GM23338 (cell line): ENCODE measurements at regions not wholly inside any gene's neighbourhood (a gene's known extent, or its start where the extent isn't known, plus 50 kb on each side); places are given as distances from the start of the nearest gene placed in this dataset.

Experiments used
- ATAC-seq: fragments of 200-7000 bp; cut with Tn5 transposase; 3 replicates; pipeline ENCODE4 v1.9.1; 2020
- DNase-seq: peaks from one replicate; pipeline ENCODE4 v3.0.0-alpha.2; 2015; ENCODE audit warnings: low spot score
- H2AFZ ChIP-seq: fragments of 200-600 bp; sonication (generic); 2 replicates; pipeline ENCODE4 v1.8.0; 2016; ENCODE audit warnings: antibody characterized with exemption, mild to moderate bottlenecking, moderate library complexity
- H3F3A ChIP-seq: fragments of 200-600 bp; sonication (generic); replicated peaks from 2 replicates; pipeline ENCODE4 v1.8.0; 2017; ENCODE audit warnings: antibody characterized with exemption, mixed run types, low read depth
- H3K27ac ChIP-seq: fragments of 200-600 bp; sonication (generic); 2 replicates; pipeline ENCODE4 v1.6.1; 2016; ENCODE audit warnings: low read depth
- H3K27me3 ChIP-seq: fragments of 200-600 bp; sonication (generic); 2 replicates; pipeline ENCODE4 v1.8.0; 2016; ENCODE audit warnings: mild to moderate bottlenecking, mixed run types, moderate library complexity; ENCODE audit not compliant: insufficient read depth
- H3K36me3 ChIP-seq: fragments of 200-600 bp; sonication (generic); 2 replicates; pipeline ENCODE4 v1.8.0; 2016; ENCODE audit warnings: mild to moderate bottlenecking; ENCODE audit not compliant: insufficient read depth
- H3K4me1 ChIP-seq: fragments of 200-600 bp; sonication (generic); 2 replicates; pipeline ENCODE4 v1.8.0; 2016; ENCODE audit warnings: mild to moderate bottlenecking, moderate library complexity; ENCODE audit not compliant: insufficient read depth
- H3K4me2 ChIP-seq: fragments of 200-600 bp; sonication (generic); 2 replicates; pipeline ENCODE4 v1.7.1; 2017; ENCODE audit warnings: mixed run types
- H3K4me3 ChIP-seq: fragments of 200-600 bp; sonication (generic); 2 replicates; pipeline ENCODE4 v1.6.1; 2016; ENCODE audit warnings: mixed run types
- H3K79me2 ChIP-seq: fragments of 200-600 bp; sonication (generic); replicated peaks from 2 replicates; pipeline ENCODE4 v1.8.0; 2017; ENCODE audit warnings: mild to moderate bottlenecking; ENCODE audit not compliant: insufficient read depth
- H3K9me2 ChIP-seq: fragments of 200-600 bp; sonication (generic); 2 replicates; pipeline ENCODE4 v1.8.0; 2017; ENCODE audit not compliant: insufficient read depth
- H4K20me1 ChIP-seq: fragments of 200-600 bp; sonication (generic); replicated peaks from 2 replicates; pipeline ENCODE4 v1.8.0; 2017; ENCODE audit warnings: mild to moderate bottlenecking; ENCODE audit not compliant: insufficient read depth
- H3K27ac Mint-ChIP-seq: 2 replicates; pipeline ENCODE4 v1.8.0; 2020; ENCODE audit warnings: inconsistent platforms, mild to moderate bottlenecking, moderate library complexity, mixed read lengths
- H3K27me3 Mint-ChIP-seq: 3 replicates; pipeline ENCODE4 v1.8.0; 2022; ENCODE audit warnings: low read depth, mild to moderate bottlenecking, moderate library complexity, mixed read lengths, inconsistent platforms; ENCODE audit not compliant: insufficient read depth, poor library complexity
- H3K36me3 Mint-ChIP-seq: 3 replicates; pipeline ENCODE4 v1.8.0; 2021; ENCODE audit warnings: low read depth, mild to moderate bottlenecking, inconsistent platforms, moderate library complexity, mixed read lengths
- H3K4me1 Mint-ChIP-seq: 3 replicates; pipeline ENCODE4 v1.8.0; 2020; ENCODE audit warnings: mild to moderate bottlenecking, inconsistent platforms, mixed read lengths
- H3K4me3 Mint-ChIP-seq: 3 replicates; pipeline ENCODE4 v1.8.0; 2021; ENCODE audit warnings: moderate library complexity, mild to moderate bottlenecking, inconsistent platforms, mixed read lengths
- H3K9me3 Mint-ChIP-seq: 3 replicates; pipeline ENCODE4 v1.8.0; 2020; ENCODE audit warnings: moderate library complexity, mild to moderate bottlenecking, inconsistent platforms, mixed read lengths
- CREB1 ChIP-seq: fragments of 250-450 bp; sonication (Bioruptor Pico); IDR thresholded peaks from 2 replicates; pipeline ENCODE4 v1.5.0; 2020; ENCODE audit warnings: low read depth, mild to moderate bottlenecking, moderate library complexity
- CTCF ChIP-seq, 2 experiments: fragments of 200-600 bp in 1 of 2; sonication (generic) in 1 of 2; conservative IDR thresholded peaks; 2 replicates each; pipeline versions ENCODE4 v1.5.1 to v1.6.1; 2016 to 2017; ENCODE audit warnings: antibody characterized with exemption in 2 of 2, low read depth in 2 of 2, mild to moderate bottlenecking in 2 of 2, moderate library complexity in 1 of 2
- ETS1 ChIP-seq: IDR thresholded peaks from 2 replicates; pipeline ENCODE4 v1.6.1; 2016; ENCODE audit warnings: antibody characterized with exemption
- EZH2 ChIP-seq: fragments of 200-600 bp; sonication (generic); IDR thresholded peaks from one replicate; pipeline ENCODE4 v1.8.0; 2017; ENCODE audit warnings: antibody characterized with exemption, mild to moderate bottlenecking, low read depth; ENCODE audit not compliant: unreplicated experiment
- JUNB ChIP-seq: IDR thresholded peaks from one replicate; pipeline ENCODE4 v1.6.1; 2016; ENCODE audit warnings: antibody characterized with exemption; ENCODE audit not compliant: unreplicated experiment
- NANOG ChIP-seq: IDR thresholded peaks from 2 replicates; pipeline ENCODE4 v1.6.1; 2016; ENCODE audit warnings: antibody characterized with exemption, borderline replicate concordance
- REST ChIP-seq: IDR thresholded peaks from one replicate; pipeline ENCODE4 v1.6.1; 2018; ENCODE audit warnings: antibody characterized with exemption; ENCODE audit not compliant: unreplicated experiment
- STAT1 ChIP-seq: IDR thresholded peaks from one replicate; pipeline ENCODE4 v1.6.1; 2016; ENCODE audit warnings: antibody characterized with exemption; ENCODE audit not compliant: unreplicated experiment
- ZNF331 ChIP-seq: fragments of 250-450 bp; sonication (Bioruptor Pico); IDR thresholded peaks from 2 replicates; pipeline ENCODE4 v1.5.0; 2020; ENCODE audit warnings: low read depth, mild to moderate bottlenecking, moderate library complexity
- ZNF462 ChIP-seq: fragments of 250-450 bp; sonication (Bioruptor Pico); IDR thresholded peaks from 2 replicates; pipeline ENCODE4 v1.5.0; 2020; ENCODE audit warnings: mild to moderate bottlenecking, moderate library complexity

GRCh38 chr13:55534306-55534705 lies 1606.4 kb upstream of the PRR20A start:
- ATAC-seq (no peak), DNase-seq (no peak)
- no peaks in the 10 kb centered on the region for H3K27me3 Mint-ChIP-seq
- H3K4me1 ChIP-seq: no peaks in the 10 kb centered on the region
- H4K20me1 ChIP-seq: no peaks in the 10 kb centered on the region
- H3K27me3 ChIP-seq: no peaks in the 10 kb centered on the region
- no peaks in the 10 kb centered on the region; the same call in 2 of the 3 replicates for H3K9me3 Mint-ChIP-seq
- H3K36me3 Mint-ChIP-seq: peaks cover 16% of the 10 kb centered on the region
- H3K4me3 Mint-ChIP-seq: no peak overlapping the region
- no peak overlapping the region for H3K27ac ChIP-seq
- H3K4me1 Mint-ChIP-seq: no peaks in the 10 kb centered on the region
- H3K4me3 ChIP-seq: no peak overlapping the region
- H3K9me2 ChIP-seq: no peaks in the 10 kb centered on the region
- no peak overlapping the region for H3K27ac Mint-ChIP-seq
- H2AFZ ChIP-seq: no peak overlapping the region
- no peaks in the 10 kb centered on the region for H3K36me3 ChIP-seq
- H3K79me2 ChIP-seq: no peaks in the 10 kb centered on the region
- TF ChIP-seq ETS1: no peak
- TF ChIP-seq JUNB: no peak
- TF ChIP-seq ZNF331 (CRISPR knock-in tag): no peak
- no peak for TF ChIP-seq REST
- no peak for TF ChIP-seq ZNF462 (CRISPR knock-in tag)
- no peak for TF ChIP-seq STAT1
- TF ChIP-seq CTCF (conservative IDR thresholded peaks at IDR 0.05; ENCODE audit: low read depth in 2 of 2): no peak
- TF ChIP-seq EZH2: no peak
- no peak for TF ChIP-seq CREB1 (CRISPR knock-in tag)
- TF ChIP-seq NANOG: no peak
- no peaks in the 10 kb centered on the region for H3F3A ChIP-seq
- H3K4me2 ChIP-seq: no peak overlapping the region
